ENCODE measurements at regions not wholly inside any gene's neighbourhood (a gene's known extent, or its start where the extent isn't known, plus 50 kb on each side); places are given as distances from the start of the nearest gene placed in this dataset.

- no peak for TF ChIP-seq CTCF (IDR thresholded peaks at IDR 0.05; ENCODE audit: low read depth, low read length, poor library complexity, severe bottlenecking)
- no peak for TF ChIP-seq EZH2phosphoT487 (IDR thresholded peaks at IDR 0.05; ENCODE audit: borderline replicate concordance, low read length)
- no peak overlapping the region for H3K4me2 ChIP-seq (ENCODE audit: low read length)
- no peaks in the 10 kb centered on the region for H3K36me3 ChIP-seq (ENCODE audit: control insufficient read depth, low read length)
- no peaks in the 10 kb centered on the region for H3F3A ChIP-seq (ENCODE audit: control insufficient read depth, insufficient read depth)
- no peaks in the 10 kb centered on the region for H3K4me1 ChIP-seq (ENCODE audit: control insufficient read depth, low read length)
- no peaks in the 10 kb centered on the region for H3K27me3 ChIP-seq (ENCODE audit: control insufficient read depth, low read length)
- H3K9me3 ChIP-seq (ENCODE audit: control insufficient read depth, insufficient read depth, low read length) = no peaks in the 10 kb centered on the region
- H3K79me2 ChIP-seq (ENCODE audit: control insufficient read depth, low read length) = no peaks in the 10 kb centered on the region
- no peaks in the 10 kb centered on the region for H4K20me1 ChIP-seq (ENCODE audit: control insufficient read depth, insufficient read depth, low read depth, low read length)
- no peaks in the 10 kb centered on the region for H3K9me2 ChIP-seq (replicated peaks; ENCODE audit: control insufficient read depth, low read length)
- no peak overlapping the region for H3K4me3 ChIP-seq (ENCODE audit: low read length)
- H3K27ac ChIP-seq (ENCODE audit: low read depth, low read length) = no peak overlapping the region
Observed at GRCh38 chr20:62530643-62531032, 54.8 kb upstream of the GATA5 start.

- H3K9me2 ChIP-seq (replicated peaks; ENCODE audit: control insufficient read depth, low read length) = no peaks in the 10 kb centered on the region
- no peaks in the 10 kb centered on the region for H3K4me1 ChIP-seq (ENCODE audit: control insufficient read depth, low read length)
- H3K27ac ChIP-seq (ENCODE audit: low read depth, low read length) = no peak overlapping the region
- no peaks in the 10 kb centered on the region for H3K27me3 ChIP-seq (ENCODE audit: control insufficient read depth, low read length)
- H4K20me1 ChIP-seq (ENCODE audit: control insufficient read depth, insufficient read depth, low read depth, low read length) = no peaks in the 10 kb centered on the region
- no peak for TF ChIP-seq EZH2phosphoT487 (IDR thresholded peaks at IDR 0.05; ENCODE audit: borderline replicate concordance, low read length)
- no peak for TF ChIP-seq CTCF (IDR thresholded peaks at IDR 0.05; ENCODE audit: low read depth, low read length, poor library complexity, severe bottlenecking)
- H3K36me3 ChIP-seq (ENCODE audit: control insufficient read depth, low read length) = no peaks in the 10 kb centered on the region
- H3K4me3 ChIP-seq (ENCODE audit: low read length) = no peak overlapping the region
- no peaks in the 10 kb centered on the region for H3F3A ChIP-seq (ENCODE audit: control insufficient read depth, insufficient read depth)
- no peak overlapping the region for H3K4me2 ChIP-seq (ENCODE audit: low read length)
- H3K9me3 ChIP-seq (ENCODE audit: control insufficient read depth, insufficient read depth, low read length) = no peaks in the 10 kb centered on the region
- no peaks in the 10 kb centered on the region for H3K79me2 ChIP-seq (ENCODE audit: control insufficient read depth, low read length)
Observed at GRCh38 chr20:62531046-62531838, 55.4 kb upstream of the GATA5 start.

GRCh38 chr20:62532921-62533320, 57.1 kb upstream of the GATA5 start:
- TF ChIP-seq CTCF (IDR thresholded peaks at IDR 0.05; ENCODE audit: low read depth, low read length, poor library complexity, severe bottlenecking) (no peak), EZH2phosphoT487 (IDR thresholded peaks at IDR 0.05; ENCODE audit: borderline replicate concordance, low read length) (no peak)
- Histone ChIP-seq H3K9me2 (replicated peaks; ENCODE audit: control insufficient read depth, low read length) (no peaks in the 10 kb centered on the region), H3K36me3 (ENCODE audit: control insufficient read depth, low read length) (no peaks in the 10 kb centered on the region), H3K27me3 (ENCODE audit: control insufficient read depth, low read length) (no peaks in the 10 kb centered on the region), H3K79me2 (ENCODE audit: control insufficient read depth, low read length) (no peaks in the 10 kb centered on the region), H3K4me3 (ENCODE audit: low read length) (no peak overlapping the region), H3K4me2 (ENCODE audit: low read length) (no peak overlapping the region), H4K20me1 (ENCODE audit: control insufficient read depth, insufficient read depth, low read depth, low read length) (no peaks in the 10 kb centered on the region), H3K9me3 (ENCODE audit: control insufficient read depth, insufficient read depth, low read length) (no peaks in the 10 kb centered on the region), H3K27ac (ENCODE audit: low read depth, low read length) (no peak overlapping the region), H3F3A (ENCODE audit: control insufficient read depth, insufficient read depth) (no peaks in the 10 kb centered on the region), H3K4me1 (ENCODE audit: control insufficient read depth, low read length) (no peaks in the 10 kb centered on the region)
